ENCODE measurements at regions not wholly inside any gene's neighbourhood (a gene's known extent, or its start where the extent isn't known, plus 50 kb on each side); places are given as distances from the start of the nearest gene placed in this dataset.

- TF ChIP-seq CTCF (IDR thresholded peaks at IDR 0.05) (no peak), POLR2A (IDR thresholded peaks at IDR 0.05) (no peak)
Observed at GRCh38 chr4:11609751-11610150, 181.1 kb upstream of the HS3ST1 start.

Data from transverse colon (tissue), 3 donors.